ENCODE measurements at regions not wholly inside any gene's neighbourhood (a gene's known extent, or its start where the extent isn't known, plus 50 kb on each side); places are given as distances from the start of the nearest gene placed in this dataset.
A peak's percentile ranks its signal among the peaks of the same experiment; 100 is the strongest.
"Not testable (repeated sequence)": the region's sequence is repeated elsewhere in the genome, so short reads cannot be mapped to it uniquely, and the experiment has no call there.

DNA sequence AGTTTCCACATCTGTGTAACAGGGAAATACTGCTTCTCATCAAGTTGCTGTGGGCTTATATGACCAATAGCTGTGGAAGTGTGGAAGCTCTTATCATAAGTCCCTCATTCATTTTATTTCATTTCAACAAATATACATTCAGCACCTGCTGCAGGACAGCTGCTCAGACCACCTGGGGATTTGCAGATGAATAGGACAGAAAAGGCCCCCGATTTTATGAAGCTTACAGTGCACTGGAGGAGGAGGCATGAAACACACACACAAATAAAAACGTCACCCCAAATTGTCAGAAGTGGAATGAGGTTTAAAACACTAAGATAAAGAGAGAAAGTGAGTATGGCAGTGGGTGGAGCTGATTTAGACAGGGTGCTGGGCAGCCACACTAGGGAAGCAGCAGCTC, 107.2 kb downstream of the DRD1 start:
- Histone ChIP-seq H3K9me3 (replicated peaks) (no peaks in the 10 kb centered on the region), H3K27ac (no peak overlapping the region), H3K4me1 (replicated peaks) (peaks cover 4% of the 10 kb centered on the region; the same call in 1 of the 2 replicates), H3K27me3 (replicated peaks) (no peaks in the 10 kb centered on the region), H3K36me3 (no peaks in the 10 kb centered on the region), H3K4me3 (no peak overlapping the region)
- no peak for DNase-seq (ENCODE audit: low read depth in 1 of 2, low spot score in 2 of 2)

DNA sequence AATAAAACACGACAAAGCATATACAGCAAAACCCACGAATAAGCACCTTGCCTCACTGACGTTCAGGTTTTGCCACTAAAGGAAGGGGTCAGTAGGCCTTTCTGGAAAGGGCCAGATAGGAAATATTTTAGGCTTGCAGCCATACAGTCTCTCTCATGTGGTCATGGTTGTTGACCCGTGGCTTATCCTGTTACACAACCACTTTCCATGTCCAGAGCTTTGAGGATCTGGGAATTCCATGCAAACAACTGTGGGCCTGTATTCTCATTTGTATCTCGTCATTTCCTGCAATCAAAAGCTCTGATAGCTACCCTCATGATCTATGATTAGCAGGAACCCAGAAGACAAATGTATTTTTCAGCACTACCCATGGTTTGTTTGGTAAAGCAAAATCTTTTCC, 108.3 kb downstream of the DRD1 start:
- Histone ChIP-seq H3K9me3 (replicated peaks) (no peaks in the 10 kb centered on the region), H3K4me1 (replicated peaks) (peaks cover 4% of the 10 kb centered on the region; the same call in 1 of the 2 replicates), H3K27me3 (replicated peaks) (no peaks in the 10 kb centered on the region), H3K36me3 (no peaks in the 10 kb centered on the region), H3K27ac (no peak overlapping the region), H3K4me3 (no peak overlapping the region)
- DNase-seq (ENCODE audit: low read depth in 1 of 2, low spot score in 2 of 2) = no peak

DNA sequence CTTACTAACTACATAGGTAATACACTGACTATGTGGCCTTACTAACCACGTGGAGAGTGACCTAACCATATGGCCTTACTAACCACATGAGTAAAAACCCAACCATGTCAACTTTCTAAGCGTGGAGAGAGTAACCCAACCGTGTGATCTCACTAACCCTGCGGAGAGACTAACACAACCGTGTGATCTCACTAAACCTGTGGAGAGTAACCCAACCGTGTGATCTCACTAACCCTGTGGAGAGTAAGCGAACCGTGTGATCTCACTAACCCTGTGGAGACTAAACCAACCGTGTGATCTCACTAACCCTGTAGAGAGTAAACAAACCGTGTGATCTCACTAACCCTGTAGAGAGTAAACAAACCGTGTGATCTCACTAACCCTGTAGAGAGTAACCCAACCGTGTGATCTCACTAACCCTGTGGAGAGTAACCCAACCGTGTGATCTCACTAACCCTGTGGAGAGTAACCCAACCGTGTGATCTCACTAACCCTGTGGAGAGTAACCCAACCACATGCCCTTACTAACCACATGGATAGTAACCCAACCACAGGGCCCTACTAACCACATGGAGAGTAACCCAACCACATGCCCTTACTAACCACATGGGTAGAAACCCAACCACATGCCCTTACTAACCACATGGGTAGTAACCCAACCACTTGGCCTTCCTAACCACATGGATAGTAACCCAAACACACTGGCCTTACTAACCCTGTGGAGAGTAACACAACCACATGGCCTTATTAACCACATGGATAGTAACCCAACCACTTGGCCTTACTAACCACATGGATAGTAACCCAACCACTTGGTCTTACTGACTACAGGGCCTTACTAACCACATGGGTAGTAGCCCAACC, 112.6 kb downstream of the DRD1 start:
- not testable (repeated sequence) for H3K9me3 ChIP-seq (replicated peaks); H3K4me3 ChIP-seq; DNase-seq (ENCODE audit: low read depth in 1 of 2, low spot score in 2 of 2); H3K27ac ChIP-seq; H3K36me3 ChIP-seq; H3K27me3 ChIP-seq (replicated peaks); H3K4me1 ChIP-seq (replicated peaks)

DNA sequence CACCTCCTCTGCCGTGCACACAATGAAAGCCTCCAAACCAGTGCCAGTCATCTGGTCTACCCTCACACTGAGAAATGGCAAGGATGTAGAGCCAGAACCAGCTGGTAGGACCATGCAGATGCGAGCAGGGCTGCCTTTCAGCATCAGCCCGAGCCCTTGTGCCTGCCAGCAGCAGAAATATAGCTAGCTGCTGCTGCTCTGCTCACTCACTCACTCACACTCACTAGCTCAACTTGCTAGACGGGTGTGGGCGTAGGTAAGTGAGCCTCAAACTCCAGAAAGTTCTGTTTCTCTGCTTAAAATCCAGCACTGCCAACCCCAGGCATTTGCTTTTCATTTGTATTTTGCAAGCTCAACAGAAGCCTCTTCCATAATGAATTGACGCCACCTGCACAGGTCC, 114.0 kb downstream of the DRD1 start:
- no peaks in the 10 kb centered on the region for H3K36me3 ChIP-seq
- peaks cover 11% of the 10 kb centered on the region; the same call in 1 of the 2 replicates for H3K4me1 ChIP-seq (replicated peaks)
- no peak overlapping the region for H3K4me3 ChIP-seq
- H3K9me3 ChIP-seq (replicated peaks) = no peaks in the 10 kb centered on the region
- no peak overlapping the region for H3K27ac ChIP-seq
- no peaks in the 10 kb centered on the region for H3K27me3 ChIP-seq (replicated peaks)
- DNase-seq (ENCODE audit: low read depth in 1 of 2, low spot score in 2 of 2) = no peak

DNA sequence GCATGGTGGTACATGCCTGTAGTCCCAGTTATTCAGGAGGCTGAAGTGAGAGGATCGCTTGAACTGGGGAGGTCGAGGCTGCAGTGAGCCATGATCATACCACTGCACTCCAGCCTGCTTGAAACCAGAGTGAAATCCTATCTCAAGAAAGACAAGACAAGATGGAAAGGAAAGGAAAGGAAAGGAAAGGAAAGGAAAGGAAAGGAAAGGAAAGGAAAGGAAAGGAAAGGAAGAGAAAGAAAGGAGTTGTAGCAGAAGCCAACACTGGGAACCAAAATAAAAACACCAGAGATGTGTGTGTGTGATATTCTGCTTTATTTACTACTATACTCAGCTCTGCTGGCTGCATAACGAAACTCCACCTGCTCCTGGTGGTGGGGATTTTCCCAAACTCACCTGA, 115.3 kb downstream of the DRD1 start:
- Histone ChIP-seq H3K27me3 (replicated peaks) (no peaks in the 10 kb centered on the region), H3K4me1 (replicated peaks) (peaks cover 11% of the 10 kb centered on the region; the same call in 1 of the 2 replicates), H3K4me3 (no peak overlapping the region), H3K9me3 (replicated peaks) (no peaks in the 10 kb centered on the region), H3K36me3 (no peaks in the 10 kb centered on the region), H3K27ac (no peak overlapping the region)
- DNase-seq (ENCODE audit: low read depth in 1 of 2, low spot score in 2 of 2) = no peak

- no peak for DNase-seq (ENCODE audit: low read depth in 1 of 2, low spot score in 2 of 2)
- no peak overlapping the region for H3K4me3 ChIP-seq
- no peaks in the 10 kb centered on the region for H3K9me3 ChIP-seq (replicated peaks)
- H3K4me1 ChIP-seq (replicated peaks) = peaks cover 11% of the 10 kb centered on the region; the same call in 1 of the 2 replicates
- H3K27me3 ChIP-seq (replicated peaks) = no peaks in the 10 kb centered on the region
- no peaks in the 10 kb centered on the region for H3K36me3 ChIP-seq
- no peak overlapping the region for H3K27ac ChIP-seq
These were observed 115.8 kb downstream of the DRD1 start for GRCh38 chr5:175328176-175328575.

DNA sequence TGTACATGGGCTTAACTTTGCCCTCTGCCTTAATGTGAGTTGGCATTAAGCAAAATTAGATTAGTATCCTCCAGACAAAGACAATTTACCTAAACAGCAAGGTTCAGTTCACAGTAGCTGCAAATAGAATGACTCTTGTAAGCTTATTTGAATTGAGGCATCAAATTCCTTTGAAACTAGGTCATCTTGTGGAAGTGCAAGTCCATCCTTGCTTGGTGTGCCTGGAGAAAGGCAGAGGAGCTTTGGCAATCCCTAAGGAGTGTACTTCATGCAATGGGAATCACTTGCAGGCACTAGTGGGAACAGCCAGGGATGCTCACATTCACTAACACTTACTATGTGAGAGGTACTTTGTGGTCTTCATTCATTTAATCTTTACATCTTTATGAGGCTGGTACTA, 118.3 kb downstream of the DRD1 start:
- Histone ChIP-seq H3K36me3 (no peaks in the 10 kb centered on the region), H3K4me1 (replicated peaks) (peaks cover 11% of the 10 kb centered on the region; the same call in 1 of the 2 replicates), H3K27ac (no peak overlapping the region), H3K9me3 (replicated peaks) (no peaks in the 10 kb centered on the region), H3K27me3 (replicated peaks) (no peaks in the 10 kb centered on the region), H3K4me3 (no peak overlapping the region)
- DNase-seq (ENCODE audit: low read depth in 1 of 2, low spot score in 2 of 2) = peak in 1 of 2 experiments; percentile 45

GRCh38 chr5:175321927-175322532, 122.0 kb downstream of the DRD1 start:
- H3K4me3 ChIP-seq = no peak overlapping the region
- H3K4me1 ChIP-seq (replicated peaks) = peaks cover 17% of the 10 kb centered on the region; the same call in 1 of the 2 replicates
- no peaks in the 10 kb centered on the region for H3K9me3 ChIP-seq (replicated peaks)
- H3K27me3 ChIP-seq (replicated peaks) = no peaks in the 10 kb centered on the region
- DNase-seq (ENCODE audit: low read depth in 1 of 2, low spot score in 2 of 2) = peak; percentile 59 to 60
- H3K27ac ChIP-seq = no peak overlapping the region
- no peaks in the 10 kb centered on the region; the same call in 1 of the 2 replicates for H3K36me3 ChIP-seq

DNA sequence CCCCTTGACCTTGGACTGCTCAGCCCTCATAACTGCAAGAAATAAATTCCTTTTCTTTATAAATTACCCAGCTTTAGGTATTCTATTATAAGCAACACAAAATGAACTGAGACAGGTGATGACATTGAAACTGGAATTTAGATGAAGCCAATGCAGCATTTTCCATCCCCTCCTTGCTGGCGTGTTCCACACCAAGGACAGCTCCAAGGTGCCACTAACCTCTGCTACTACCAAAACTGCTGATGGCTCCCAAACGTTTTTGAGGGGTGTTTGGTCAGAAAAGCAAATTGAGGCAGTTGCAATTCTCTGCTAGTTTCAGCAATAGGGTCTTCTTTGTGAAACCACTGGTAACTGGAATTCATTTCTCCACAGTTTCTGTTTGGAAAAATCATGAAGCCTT, 124.8 kb downstream of the DRD1 start:
- no peak for DNase-seq (ENCODE audit: low read depth in 1 of 2, low spot score in 2 of 2)
- H3K36me3 ChIP-seq = no peaks in the 10 kb centered on the region; the same call in 1 of the 2 replicates
- no peaks in the 10 kb centered on the region for H3K9me3 ChIP-seq (replicated peaks)
- 0 out of 2 replicates have a peak, but pooled peaks cover 6% of the 10 kb centered on the region for H3K4me1 ChIP-seq (replicated peaks)
- H3K4me3 ChIP-seq = no peak overlapping the region
- H3K27ac ChIP-seq = no peak overlapping the region
- H3K27me3 ChIP-seq (replicated peaks) = 0 out of 2 replicates have a peak, but pooled peaks cover 3% of the 10 kb centered on the region

GRCh38 chr5:175317872-175318271, 126.1 kb downstream of the DRD1 start:
- 0 out of 2 replicates have a peak, but pooled peaks cover 3% of the 10 kb centered on the region for H3K27me3 ChIP-seq (replicated peaks)
- no peak for DNase-seq (ENCODE audit: low read depth in 1 of 2, low spot score in 2 of 2)
- H3K4me1 ChIP-seq (replicated peaks) = 0 out of 2 replicates have a peak, but pooled peaks cover 6% of the 10 kb centered on the region

DNA sequence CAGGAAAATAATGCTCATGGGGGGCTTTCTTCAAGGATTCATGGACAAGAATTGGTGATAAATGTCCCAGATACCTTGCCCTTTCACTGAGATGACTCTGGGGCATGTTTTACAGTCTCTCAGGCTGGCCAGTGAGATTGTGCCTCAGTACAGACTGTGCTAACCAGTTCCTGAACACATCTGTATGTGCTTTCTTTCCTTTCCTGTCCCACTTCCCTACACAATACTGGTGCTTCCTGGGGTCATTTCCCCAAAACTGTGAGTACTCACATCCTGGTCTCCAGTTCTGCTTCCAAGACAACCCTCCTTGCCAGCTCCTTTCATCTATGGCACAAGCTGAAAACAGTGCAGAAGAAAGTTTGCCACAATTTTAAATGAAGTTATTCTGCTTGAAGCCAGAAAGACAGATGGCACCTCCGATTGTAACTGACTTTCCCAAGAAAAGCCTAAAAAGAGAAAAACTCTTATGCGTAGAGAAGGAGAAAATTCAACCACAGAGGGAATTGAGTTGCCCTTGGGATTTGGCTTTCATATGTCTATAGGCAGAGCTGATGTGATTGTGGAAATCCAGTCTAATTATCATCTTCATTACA, 134.7 kb downstream of the DRD1 start:
- Histone ChIP-seq H3K4me3 (no peak overlapping the region), H3K9me3 (replicated peaks) (no peaks in the 10 kb centered on the region), H3K4me1 (replicated peaks) (peaks cover 4% of the 10 kb centered on the region; the same call in 1 of the 2 replicates), H3K27ac (no peak overlapping the region), H3K27me3 (replicated peaks) (no peaks in the 10 kb centered on the region), H3K36me3 (no peaks in the 10 kb centered on the region)
- DNase-seq (ENCODE audit: low read depth in 1 of 2, low spot score in 2 of 2) = no peak

More at GRCh38 chr5:175317872-175318271, 126.1 kb downstream of the DRD1 start:
- no peak overlapping the region for H3K4me3 ChIP-seq
- H3K9me3 ChIP-seq (replicated peaks) = no peaks in the 10 kb centered on the region
- H3K36me3 ChIP-seq = no peaks in the 10 kb centered on the region; the same call in 1 of the 2 replicates
- H3K27ac ChIP-seq = no peak overlapping the region

DNA sequence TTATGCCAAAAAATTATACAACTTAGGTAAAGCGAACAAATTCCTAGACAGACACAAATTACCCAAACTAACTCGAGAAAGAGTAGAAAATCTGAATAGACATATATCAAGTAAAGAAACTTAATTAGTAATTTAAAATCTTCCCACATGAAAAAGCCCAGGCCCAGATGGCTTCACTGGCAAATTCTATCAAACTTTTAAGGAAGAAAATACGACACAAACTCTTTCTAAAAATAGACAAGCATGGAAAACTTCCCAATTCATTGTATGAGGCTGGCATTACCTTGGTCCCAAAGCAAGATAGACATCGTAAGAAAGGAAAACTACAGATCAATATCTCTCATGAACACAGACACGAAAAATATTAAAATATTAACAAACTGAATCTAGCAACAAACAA, 135.3 kb downstream of the DRD1 start:
- Histone ChIP-seq H3K4me1 (replicated peaks) (peaks cover 4% of the 10 kb centered on the region; the same call in 1 of the 2 replicates), H3K36me3 (no peaks in the 10 kb centered on the region), H3K27ac (no peak overlapping the region), H3K9me3 (replicated peaks) (no peaks in the 10 kb centered on the region), H3K27me3 (replicated peaks) (no peaks in the 10 kb centered on the region), H3K4me3 (no peak overlapping the region)
- no peak for DNase-seq (ENCODE audit: low read depth in 1 of 2, low spot score in 2 of 2)

DNA sequence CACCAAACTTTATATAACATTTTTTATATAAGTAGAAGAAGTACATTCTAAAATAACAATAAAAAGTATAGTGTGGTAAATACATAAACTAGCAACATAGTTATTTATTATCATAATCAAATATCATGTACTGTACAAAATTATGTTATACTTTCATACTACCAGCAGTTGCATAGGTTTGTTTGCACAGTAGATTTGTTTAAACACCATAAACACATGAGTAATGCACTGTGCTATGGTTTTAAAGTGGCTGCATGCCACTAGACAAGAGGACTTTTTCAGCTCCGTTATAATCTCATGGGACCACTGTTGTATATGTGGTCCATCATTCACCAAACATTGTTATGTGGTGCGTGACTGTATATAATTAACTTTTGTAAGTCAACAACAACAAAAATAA, 137.6 kb downstream of the DRD1 start:
- peaks cover 7% of the 10 kb centered on the region; the same call in 1 of the 2 replicates for H3K4me1 ChIP-seq (replicated peaks)
- H3K27me3 ChIP-seq (replicated peaks) = no peaks in the 10 kb centered on the region
- no peak overlapping the region for H3K4me3 ChIP-seq
- no peaks in the 10 kb centered on the region for H3K36me3 ChIP-seq
- H3K27ac ChIP-seq = no peak overlapping the region
- no peaks in the 10 kb centered on the region for H3K9me3 ChIP-seq (replicated peaks)
- peak in 1 of 2 experiments; percentile 32 for DNase-seq (ENCODE audit: low read depth in 1 of 2, low spot score in 2 of 2)

GRCh38 chr5:175305251-175305650, 138.7 kb downstream of the DRD1 start:
- Histone ChIP-seq H3K9me3 (replicated peaks) (no peaks in the 10 kb centered on the region), H3K4me1 (replicated peaks) (peaks cover 14% of the 10 kb centered on the region; the same call in 1 of the 2 replicates), H3K27ac (no peak overlapping the region), H3K36me3 (no peaks in the 10 kb centered on the region), H3K27me3 (replicated peaks) (no peaks in the 10 kb centered on the region), H3K4me3 (no peak overlapping the region)
- no peak for DNase-seq (ENCODE audit: low read depth in 1 of 2, low spot score in 2 of 2)
